NCI-H1092 treated with DMSO at 0.1 percent for 48 hours (cell line): ENCODE measurements at regions not wholly inside any gene's neighbourhood (a gene's known extent, or its start where the extent isn't known, plus 50 kb on each side); places are given as distances from the start of the nearest gene placed in this dataset.

Source experiments
- DNase-seq: peaks from one replicate; lab custom pipeline; 2025; lab: John Stamatoyannopoulos, UW

DNA sequence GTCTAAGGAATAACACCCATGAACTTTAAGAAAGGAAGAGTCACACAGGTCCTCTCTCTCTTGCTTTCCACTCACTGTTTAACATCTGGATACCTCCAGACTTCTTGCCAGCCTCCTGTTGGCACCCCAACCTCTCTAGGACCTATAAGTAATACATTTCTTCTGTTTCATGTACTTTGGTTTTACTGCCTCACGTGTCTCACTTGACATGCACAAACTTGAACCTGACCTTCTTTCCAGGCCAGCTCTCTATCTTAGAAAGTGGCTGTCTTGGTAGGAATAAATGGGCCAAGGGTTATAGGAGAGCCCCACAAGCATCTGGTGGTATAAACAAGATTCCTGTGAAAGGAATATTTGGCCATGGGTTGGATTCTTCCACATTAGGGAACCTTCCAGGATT is 614.8 kb upstream of the AGA start:
- DNase-seq, result no peak

GRCh38 chr4:178063568-178063967 is 621.3 kb upstream of the AGA start:
- DNase-seq, result no peak

GRCh38 chr4:178066338-178066941 is 624.2 kb upstream of the AGA start:
- DNase-seq, result no peak

GRCh38 chr4:178068136-178068535 is 625.9 kb upstream of the AGA start:
- no peak for DNase-seq

DNA sequence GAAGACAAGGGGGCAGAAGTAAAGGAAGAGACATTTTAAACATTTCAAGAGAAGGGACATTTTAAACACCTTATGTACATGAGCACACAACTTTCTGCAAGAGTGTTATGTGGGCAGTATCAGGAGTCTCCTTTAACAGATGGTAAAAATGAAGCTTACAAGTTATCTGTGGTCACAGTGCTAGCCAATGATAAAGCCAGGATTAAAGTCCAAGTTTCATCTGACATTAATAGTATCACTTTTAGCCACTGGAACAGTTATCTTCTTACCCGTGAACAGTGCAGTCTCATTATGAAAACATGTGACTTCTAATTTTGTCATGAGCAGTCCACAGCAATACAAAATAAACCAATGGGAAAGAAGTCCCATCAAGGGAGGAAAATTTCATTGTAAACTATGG is 627.9 kb upstream of the AGA start:
- no peak for DNase-seq

GRCh38 chr4:178080312-178080711 is 638.1 kb upstream of the AGA start:
- DNase-seq, result no peak

DNA sequence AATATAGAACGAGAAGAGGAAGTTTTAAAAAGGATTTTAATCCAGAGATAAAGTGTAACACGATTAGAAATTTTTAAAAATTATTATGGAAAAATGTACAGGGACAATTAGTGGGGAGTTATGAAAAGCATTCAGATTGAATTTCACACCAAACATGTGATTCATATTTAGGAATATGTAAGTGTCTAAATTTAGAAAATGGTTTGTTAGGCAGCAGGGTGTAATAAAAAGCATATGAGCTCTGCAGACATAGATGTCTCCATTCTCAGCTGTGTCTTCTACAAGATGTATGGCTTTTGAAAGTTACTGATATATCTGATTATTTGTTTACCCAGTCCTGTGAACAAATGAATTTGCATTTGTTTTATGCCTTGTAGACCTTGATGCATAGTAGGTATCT is 638.9 kb upstream of the AGA start:
- no peak for DNase-seq

- DNase-seq, result no peak
Observed at GRCh38 chr4:178081896-178082295, 639.7 kb upstream of the AGA start.

GRCh38 chr4:178082906-178083305 is 640.7 kb upstream of the AGA start:
- no peak for DNase-seq

GRCh38 chr4:178083968-178084367 is 641.7 kb upstream of the AGA start:
- no peak for DNase-seq

- no peak for DNase-seq
Observed at GRCh38 chr4:178086320-178086719, 644.1 kb upstream of the AGA start.

DNA sequence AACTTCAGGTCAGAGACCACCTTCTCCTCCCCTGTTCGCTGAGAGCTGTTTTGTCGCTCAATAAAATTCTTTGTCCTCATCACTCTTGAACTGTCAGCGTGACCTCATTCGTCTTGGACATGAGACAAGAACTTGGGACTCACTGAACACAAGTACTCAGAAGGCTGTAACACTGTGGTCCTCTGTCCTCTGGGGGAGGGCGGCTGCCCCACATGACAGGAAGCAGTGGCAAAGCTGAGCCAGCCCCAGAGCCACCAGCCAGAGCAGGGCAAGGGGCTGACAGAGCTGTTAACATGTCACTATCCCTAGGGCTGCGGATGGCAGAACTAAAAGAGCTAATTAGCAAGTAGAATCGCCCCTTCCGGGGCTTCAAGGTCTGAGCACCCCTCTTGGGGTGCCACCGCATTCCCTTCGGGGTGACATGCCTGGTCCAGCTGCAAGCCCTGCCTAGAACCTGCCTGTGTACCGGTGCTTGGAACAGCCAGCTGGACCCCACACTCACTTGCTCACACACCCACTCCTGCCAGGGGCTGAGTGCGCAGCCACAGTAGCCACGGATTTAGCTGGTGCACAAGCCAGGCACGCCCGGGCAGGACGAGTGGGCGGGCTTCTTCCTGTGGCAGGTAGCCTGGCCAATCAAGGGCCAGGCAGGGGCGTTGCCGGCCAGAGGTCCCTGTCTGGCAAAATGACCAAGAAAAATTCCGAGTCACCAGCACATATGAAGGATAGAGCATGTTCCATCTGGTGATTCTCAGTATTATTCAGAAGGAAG is 648.6 kb upstream of the AGA start:
- no peak for DNase-seq

- DNase-seq, result no peak
Observed at GRCh38 chr4:178102139-178102538, 659.9 kb upstream of the AGA start.

DNA sequence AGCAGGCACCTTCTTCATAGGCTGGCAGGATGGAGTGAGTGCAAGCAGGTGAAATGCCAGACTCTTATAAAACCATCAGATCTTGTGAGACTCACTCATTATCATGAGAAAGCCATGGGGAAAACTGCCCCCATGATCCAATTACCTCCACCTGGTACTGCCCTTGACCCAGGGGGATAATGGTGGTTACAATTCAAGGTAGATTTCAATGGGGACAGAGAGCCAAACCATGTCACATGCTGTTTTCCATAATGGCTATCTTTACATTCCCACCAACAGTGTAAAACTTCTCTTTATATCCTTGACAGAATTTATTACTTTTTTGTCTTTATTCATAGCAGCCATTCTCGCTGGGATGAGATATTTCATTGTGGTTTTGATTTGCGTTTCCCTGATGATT is 663.0 kb upstream of the AGA start:
- DNase-seq, result no peak

GRCh38 chr4:178136736-178137345 is 694.6 kb upstream of the AGA start:
- no peak for DNase-seq

DNA sequence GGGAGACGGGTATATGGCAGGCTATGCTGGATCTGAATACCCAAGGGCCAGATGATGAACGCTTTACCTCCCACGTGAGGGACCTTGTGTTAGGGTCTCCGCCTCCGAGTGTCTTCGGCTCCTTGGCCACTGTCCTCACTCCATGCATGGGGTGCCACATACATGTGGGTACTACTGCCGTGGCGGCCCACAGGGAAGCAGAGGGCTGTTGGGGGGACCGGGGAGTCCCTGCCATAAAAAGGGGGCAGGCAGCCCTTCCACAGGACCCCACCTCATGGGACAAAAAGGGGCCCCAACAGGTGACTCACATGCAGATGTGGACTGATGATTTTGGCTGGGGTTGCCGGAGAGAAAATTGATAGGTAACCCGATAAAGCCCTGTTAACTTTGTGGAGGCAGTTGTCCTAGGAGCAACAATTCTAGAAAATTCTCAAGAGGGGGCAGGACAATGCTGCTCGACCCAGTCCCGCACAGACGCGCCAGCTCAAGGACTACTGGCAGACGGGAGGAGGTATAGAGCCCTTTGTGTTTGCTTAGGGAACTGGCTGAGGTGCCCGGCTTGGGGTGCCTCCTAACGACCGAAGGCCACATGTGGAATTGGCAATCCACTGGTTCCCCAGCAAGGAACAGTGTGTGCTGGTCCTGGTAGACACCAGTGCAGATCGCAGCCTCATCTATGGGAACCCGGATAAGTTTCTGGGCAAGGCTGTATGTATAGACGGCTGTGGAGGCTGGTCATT is 695.7 kb upstream of the AGA start:
- DNase-seq, result no peak

DNA sequence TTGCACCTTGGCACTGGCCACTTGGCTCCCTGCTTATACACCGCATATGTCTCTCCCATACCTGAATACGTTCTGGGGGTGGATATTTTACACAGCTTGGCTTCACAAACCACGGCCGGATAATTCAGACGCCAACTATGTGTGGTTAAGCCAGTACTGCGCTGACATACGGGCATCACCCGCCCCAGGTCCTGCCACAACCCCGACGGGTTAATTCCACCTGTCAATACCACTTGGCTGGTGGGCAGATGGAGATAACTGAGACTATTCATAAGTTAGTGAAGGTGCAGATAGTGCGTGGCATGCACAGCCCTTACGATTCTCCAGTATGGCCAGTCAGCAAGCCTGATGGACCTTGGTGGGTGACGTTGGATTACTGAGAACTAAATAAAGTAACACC is 696.3 kb upstream of the AGA start:
- DNase-seq, result no peak

DNA sequence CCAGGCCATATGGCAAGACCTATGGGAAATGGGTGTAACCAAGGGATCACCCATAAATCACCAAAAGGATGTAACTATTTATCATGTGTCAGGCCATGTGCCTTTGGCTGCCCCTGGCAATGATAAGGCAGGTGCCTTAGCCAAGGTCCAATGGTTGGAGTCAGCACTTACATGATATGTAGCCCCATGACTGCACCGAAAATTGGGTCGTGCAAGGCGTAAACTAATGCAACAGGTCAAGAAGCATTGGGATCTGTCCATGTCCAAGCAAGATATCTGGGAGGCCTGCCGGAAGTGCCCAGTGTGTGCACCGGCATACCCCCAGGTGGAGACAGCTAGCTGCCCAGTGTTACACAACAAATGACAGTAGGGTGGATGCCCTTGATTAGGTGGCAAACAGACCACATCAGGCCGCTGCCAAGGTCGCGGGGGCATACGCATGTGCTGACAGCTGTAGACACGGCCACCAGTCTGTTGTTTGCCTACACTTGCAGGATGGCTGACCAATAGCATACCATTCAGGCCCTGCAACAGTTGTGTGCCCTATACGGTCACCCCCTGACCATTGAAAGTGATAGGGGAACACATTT is 698.2 kb upstream of the AGA start:
- DNase-seq, result no peak

DNA sequence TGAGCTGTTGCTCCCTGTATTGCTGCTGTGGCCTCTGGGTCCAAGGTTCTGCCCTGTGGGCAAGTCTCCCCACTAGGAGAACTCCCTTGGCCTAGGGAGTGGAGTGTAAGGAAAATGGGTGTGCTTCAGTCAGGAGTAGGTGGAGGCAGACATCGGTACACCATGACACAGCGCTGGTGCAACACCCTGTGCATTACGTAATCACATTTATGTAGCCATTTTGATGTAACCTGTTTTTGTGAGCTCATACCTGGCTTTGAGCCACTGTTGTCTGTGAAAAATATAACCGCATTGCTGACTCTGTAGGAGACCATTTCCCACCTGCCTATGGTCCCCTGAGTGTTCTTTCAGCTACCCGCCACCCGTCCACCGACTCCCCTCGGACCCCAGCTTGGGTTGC is 700.5 kb upstream of the AGA start:
- no peak for DNase-seq

GRCh38 chr4:178148106-178148505 is 705.9 kb upstream of the AGA start:
- DNase-seq, result no peak

DNA sequence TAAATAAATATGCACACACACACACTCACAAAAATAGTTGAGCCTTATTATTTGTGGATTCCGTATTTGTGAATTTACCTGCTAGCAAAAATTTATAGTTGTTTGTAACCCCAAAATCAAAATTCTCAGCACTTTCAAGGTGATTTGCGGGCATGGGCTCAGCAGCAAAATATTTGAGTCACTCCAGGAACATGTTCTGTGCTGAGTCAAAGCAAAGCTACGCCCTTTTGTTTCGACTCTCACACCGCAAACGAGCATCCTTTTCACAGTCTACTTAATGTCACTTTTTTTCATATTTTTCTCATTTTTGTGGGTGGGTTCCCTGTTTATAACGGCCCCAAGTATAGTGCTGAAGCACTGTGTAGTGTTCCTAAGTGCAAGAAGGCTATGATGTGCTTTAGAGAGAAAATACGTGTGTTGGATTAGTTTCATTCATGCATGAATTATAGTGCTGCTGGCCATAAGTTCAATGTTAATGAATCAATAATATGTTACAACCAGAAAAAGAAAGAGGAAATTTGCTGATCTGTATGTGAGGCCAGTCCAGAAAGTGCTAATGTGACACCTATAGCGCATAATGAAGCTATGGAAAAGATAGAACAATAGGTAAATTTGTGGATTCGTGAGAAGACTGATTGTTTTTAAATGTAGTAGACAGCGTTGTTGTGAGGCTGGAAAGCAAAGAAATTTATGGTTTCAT is 723.2 kb upstream of the AGA start:
- DNase-seq, result no peak

GRCh38 chr4:178165951-178166308 is 723.7 kb upstream of the AGA start:
- no peak for DNase-seq
